Keratinocyte (primary cell): ENCODE measurements at regions not wholly inside any gene's neighbourhood (a gene's known extent, or its start where the extent isn't known, plus 50 kb on each side); places are given as distances from the start of the nearest gene placed in this dataset.

ENCODE experiments used
- DNase-seq: peaks from one replicate; pipeline ENCODE4 v3.0.0-alpha.2; 2011; ENCODE audit warnings: low read depth, missing footprints, low spot score
- FAIRE-seq: peaks from 2 replicates; lab custom pipeline; 2011; peaks lifted over from hg19 to GRCh38; lab: Jason Lieb, UNC
- H2AFZ ChIP-seq: 2 replicates; pipeline ENCODE4 v1.6.0; 2012; ENCODE audit warnings: low read length, control low read depth, inconsistent platforms; ENCODE audit not compliant: control insufficient read depth
- H3K27ac ChIP-seq: 2 replicates; pipeline ENCODE4 v1.5.1; 2011; ENCODE audit warnings: low read length; ENCODE audit not compliant: control insufficient read depth, insufficient read depth
- H3K27me3 ChIP-seq: 3 replicates; pipeline ENCODE4 v1.6.0; 2011; ENCODE audit warnings: low read length; ENCODE audit not compliant: control insufficient read depth, insufficient read depth; ENCODE audit errors: extremely low read depth
- H3K36me3 ChIP-seq, 2 experiments: 2 replicates in 1 of 2; 3 replicates in 1 of 2; pipeline ENCODE4 v1.5.1; 2011; ENCODE audit warnings: low read length in 2 of 2, mild to moderate bottlenecking in 1 of 2; ENCODE audit not compliant: control insufficient read depth in 2 of 2, insufficient read depth in 2 of 2; ENCODE audit errors: extremely low read depth in 1 of 2
- H3K4me1 ChIP-seq: 3 replicates; pipeline ENCODE4 v1.5.1; 2011; ENCODE audit warnings: low read length; ENCODE audit not compliant: control insufficient read depth, insufficient read depth; ENCODE audit errors: extremely low read depth
- H3K4me2 ChIP-seq: 3 replicates; pipeline ENCODE4 v1.6.0; 2011; ENCODE audit warnings: low read depth, low read length; ENCODE audit not compliant: control insufficient read depth, insufficient read depth; ENCODE audit errors: extremely low read depth
- H3K4me3 ChIP-seq, 3 experiments: fragments of 200-600 bp in 1 of 3; sonication (generic) in 1 of 3; 2 replicates in 2 of 3; 3 replicates in 1 of 3; pipeline ENCODE4 v1.5.1; 2011 to 2016; ENCODE audit warnings: low read length in 3 of 3, mild to moderate bottlenecking in 3 of 3, control low read depth in 2 of 3, inconsistent platforms in 1 of 3, low read depth in 1 of 3, mixed read lengths in 1 of 3, mixed run types in 1 of 3, moderate library complexity in 1 of 3; ENCODE audit not compliant: control insufficient read depth in 2 of 3, insufficient read depth in 2 of 3; ENCODE audit errors: extremely low read depth in 1 of 3
- H3K79me2 ChIP-seq: 2 replicates; pipeline ENCODE4 v1.6.0; 2012; ENCODE audit warnings: low read length; ENCODE audit not compliant: control insufficient read depth, insufficient read depth
- H3K9ac ChIP-seq: 3 replicates; pipeline ENCODE4 v1.6.0; 2011; ENCODE audit warnings: low read length; ENCODE audit not compliant: control insufficient read depth, insufficient read depth; ENCODE audit errors: extremely low read depth
- H3K9me1 ChIP-seq: 3 replicates; pipeline ENCODE4 v1.6.0; 2011; ENCODE audit warnings: low read length; ENCODE audit not compliant: control insufficient read depth, insufficient read depth; ENCODE audit errors: extremely low read depth
- H3K9me3 ChIP-seq: 2 replicates; pipeline ENCODE4 v1.5.1; 2012; ENCODE audit warnings: low read depth, low read length; ENCODE audit not compliant: control insufficient read depth
- H4K20me1 ChIP-seq: 3 replicates; pipeline ENCODE4 v1.6.0; 2011; ENCODE audit warnings: low read length; ENCODE audit not compliant: control insufficient read depth, insufficient read depth; ENCODE audit errors: extremely low read depth
- EZH2 ChIP-seq: IDR thresholded peaks from one replicate; pipeline ENCODE4 v1.6.1; 2012; ENCODE audit warnings: inconsistent platforms, mild to moderate bottlenecking, low read length, moderate library complexity
- dilution Hi-C: fragments of 300-500 bp; cut with MboI; formaldehyde crosslinking; loops from one replicate; pipeline ENCODE4 v1.7.0; 2020; ENCODE audit warnings: low sequenced_read_pairs; ENCODE audit not compliant: extremely low pct_ligation_motif_present
- TF ChIP-seq, protein P1 (sequence below), 3 experiments: IDR thresholded peaks in 1 of 3; conservative IDR thresholded peaks in 1 of 3; optimal IDR thresholded peaks in 1 of 3; 2 replicates in 2 of 3; 3 replicates in 1 of 3; pipeline versions ENCODE3 to v1.5.1; 2011; ENCODE audit warnings: low read length in 3 of 3, mild to moderate bottlenecking in 3 of 3, moderate library complexity in 2 of 3, control low read depth in 1 of 3, inconsistent platforms in 1 of 3; ENCODE audit not compliant: insufficient read depth in 2 of 3; ENCODE audit errors: extremely low read depth in 1 of 3

DNA sequence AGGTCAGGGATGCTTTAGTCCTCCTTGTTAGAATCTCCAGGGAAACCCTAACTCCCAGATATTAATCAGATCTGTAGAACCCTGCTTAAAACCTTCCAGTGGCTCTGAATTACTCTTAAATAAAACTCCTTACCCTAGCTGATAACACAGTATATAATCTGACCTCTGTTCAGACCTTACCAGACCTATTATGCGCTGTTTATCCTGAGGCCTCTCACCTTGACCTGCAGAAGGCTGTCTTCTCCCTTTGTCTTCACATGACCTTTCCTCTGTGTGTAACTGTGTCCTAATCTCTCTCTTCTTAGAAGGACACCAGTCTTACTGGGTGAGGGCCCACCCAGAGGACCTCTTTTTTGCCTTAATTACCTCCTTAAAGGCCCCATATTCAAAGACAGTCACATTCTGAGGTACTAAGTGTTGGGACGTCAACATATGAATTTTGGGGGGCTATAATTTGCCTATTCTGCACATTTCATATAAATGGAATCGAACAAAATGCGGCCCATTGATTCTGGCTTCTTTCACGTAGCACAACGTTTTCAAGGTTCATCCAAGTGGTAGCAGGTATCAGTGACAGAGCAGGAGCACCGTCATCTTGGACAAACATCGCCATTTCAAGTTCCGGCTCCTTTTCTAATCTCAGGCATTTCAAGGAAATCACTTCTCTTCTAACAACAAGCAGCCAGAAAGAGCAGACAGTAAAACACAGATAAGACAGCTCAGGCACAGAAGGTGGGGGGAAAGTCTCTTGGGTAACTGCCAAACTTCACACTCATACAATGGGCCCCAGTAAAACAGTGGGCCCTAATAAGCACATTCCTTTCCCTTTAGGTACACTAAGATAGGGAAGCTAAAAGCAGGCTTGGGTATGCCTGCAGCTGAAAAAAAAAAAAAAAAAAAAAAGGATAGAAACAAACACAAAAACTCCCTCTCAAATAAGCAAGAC is 200.2 kb upstream of the NUDT4 start:
- Histone ChIP-seq H3K9me1 (no peaks in the 10 kb centered on the region), H3K36me3 (no peaks in the 10 kb centered on the region), H3K4me2 (no peak overlapping the region), H3K4me1 (no peaks in the 10 kb centered on the region), H3K79me2 (no peaks in the 10 kb centered on the region), H3K27ac (no peak overlapping the region), H3K9me3 (no peaks in the 10 kb centered on the region), H4K20me1 (no peaks in the 10 kb centered on the region), H3K4me3 (no peak overlapping the region), H2AFZ (no peak overlapping the region), H3K9ac (no peak overlapping the region), H3K27me3 (no peaks in the 10 kb centered on the region)
- no peak for FAIRE-seq
- DNase-seq = no peak
- dilution Hi-C loops = no loop called here
- no peak for TF ChIP-seq EZH2
- TF ChIP-seq, protein P1, sequence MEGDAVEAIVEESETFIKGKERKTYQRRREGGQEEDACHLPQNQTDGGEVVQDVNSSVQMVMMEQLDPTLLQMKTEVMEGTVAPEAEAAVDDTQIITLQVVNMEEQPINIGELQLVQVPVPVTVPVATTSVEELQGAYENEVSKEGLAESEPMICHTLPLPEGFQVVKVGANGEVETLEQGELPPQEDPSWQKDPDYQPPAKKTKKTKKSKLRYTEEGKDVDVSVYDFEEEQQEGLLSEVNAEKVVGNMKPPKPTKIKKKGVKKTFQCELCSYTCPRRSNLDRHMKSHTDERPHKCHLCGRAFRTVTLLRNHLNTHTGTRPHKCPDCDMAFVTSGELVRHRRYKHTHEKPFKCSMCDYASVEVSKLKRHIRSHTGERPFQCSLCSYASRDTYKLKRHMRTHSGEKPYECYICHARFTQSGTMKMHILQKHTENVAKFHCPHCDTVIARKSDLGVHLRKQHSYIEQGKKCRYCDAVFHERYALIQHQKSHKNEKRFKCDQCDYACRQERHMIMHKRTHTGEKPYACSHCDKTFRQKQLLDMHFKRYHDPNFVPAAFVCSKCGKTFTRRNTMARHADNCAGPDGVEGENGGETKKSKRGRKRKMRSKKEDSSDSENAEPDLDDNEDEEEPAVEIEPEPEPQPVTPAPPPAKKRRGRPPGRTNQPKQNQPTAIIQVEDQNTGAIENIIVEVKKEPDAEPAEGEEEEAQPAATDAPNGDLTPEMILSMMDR (optimal IDR thresholded peaks at IDR 0.05 in 1 of 3, IDR thresholded peaks at IDR 0.05 in 1 of 3, conservative IDR thresholded peaks at IDR 0.05 in 1 of 3; ENCODE audit: extremely low read depth in 1 of 3, insufficient read depth in 2 of 3, low read length in 3 of 3) = no peak

DNA sequence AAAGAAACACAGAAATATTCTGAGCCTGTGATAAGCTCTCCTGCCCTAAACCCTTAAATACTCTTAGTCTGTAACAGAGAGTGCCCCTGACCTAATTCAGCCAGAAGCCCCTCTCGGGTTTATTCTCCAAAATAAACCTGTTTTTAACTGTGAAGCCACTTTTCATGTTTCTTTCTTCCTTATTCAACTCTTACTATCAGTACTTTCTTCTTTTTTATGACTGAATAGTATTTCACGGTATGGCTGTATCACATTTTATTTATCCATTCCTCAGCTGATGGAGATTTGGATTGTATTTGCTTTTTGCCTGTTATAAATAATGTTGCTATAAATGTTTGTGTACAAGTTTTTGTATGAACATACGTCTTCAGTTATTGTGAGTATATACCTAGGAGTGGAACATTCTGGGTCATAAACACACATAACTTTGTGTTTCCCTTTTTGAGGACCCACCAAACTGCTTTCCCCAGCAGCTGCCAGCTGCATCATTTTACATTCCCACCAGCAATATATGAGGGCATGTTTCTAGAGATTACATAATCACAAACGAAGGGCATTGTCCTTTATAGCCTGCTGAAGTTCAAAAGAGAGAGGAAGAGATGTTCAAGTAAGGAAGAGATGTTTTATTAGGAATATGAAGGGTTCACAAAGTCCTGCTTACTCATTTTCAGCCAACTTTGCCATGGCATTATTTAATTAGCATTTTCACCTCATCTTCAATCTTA is 199.4 kb upstream of the NUDT4 start:
- Histone ChIP-seq H3K79me2 (no peaks in the 10 kb centered on the region), H3K9ac (no peak overlapping the region), H3K27me3 (no peaks in the 10 kb centered on the region), H3K9me1 (no peaks in the 10 kb centered on the region), H3K4me2 (no peak overlapping the region), H3K9me3 (no peaks in the 10 kb centered on the region), H3K27ac (no peak overlapping the region), H3K4me1 (no peaks in the 10 kb centered on the region), H4K20me1 (no peaks in the 10 kb centered on the region), H2AFZ (no peak overlapping the region), H3K36me3 (no peaks in the 10 kb centered on the region), H3K4me3 (no peak overlapping the region)
- dilution Hi-C loops = no loop called here
- no peak for DNase-seq
- FAIRE-seq = no peak
- TF ChIP-seq, protein P1 (optimal IDR thresholded peaks at IDR 0.05 in 1 of 3, IDR thresholded peaks at IDR 0.05 in 1 of 3, conservative IDR thresholded peaks at IDR 0.05 in 1 of 3; ENCODE audit: extremely low read depth in 1 of 3, insufficient read depth in 2 of 3, low read length in 3 of 3) = no peak
- no peak for TF ChIP-seq EZH2
